Astrocyte of the hippocampus (primary cell): ENCODE measurements at regions not wholly inside any gene's neighbourhood (a gene's known extent, or its start where the extent isn't known, plus 50 kb on each side); places are given as distances from the start of the nearest gene placed in this dataset.

Experiments
- DNase-seq: peaks from one replicate; pipeline ENCODE4 v3.0.0; 2011; ENCODE audit warnings: low read depth, low spot score

DNA sequence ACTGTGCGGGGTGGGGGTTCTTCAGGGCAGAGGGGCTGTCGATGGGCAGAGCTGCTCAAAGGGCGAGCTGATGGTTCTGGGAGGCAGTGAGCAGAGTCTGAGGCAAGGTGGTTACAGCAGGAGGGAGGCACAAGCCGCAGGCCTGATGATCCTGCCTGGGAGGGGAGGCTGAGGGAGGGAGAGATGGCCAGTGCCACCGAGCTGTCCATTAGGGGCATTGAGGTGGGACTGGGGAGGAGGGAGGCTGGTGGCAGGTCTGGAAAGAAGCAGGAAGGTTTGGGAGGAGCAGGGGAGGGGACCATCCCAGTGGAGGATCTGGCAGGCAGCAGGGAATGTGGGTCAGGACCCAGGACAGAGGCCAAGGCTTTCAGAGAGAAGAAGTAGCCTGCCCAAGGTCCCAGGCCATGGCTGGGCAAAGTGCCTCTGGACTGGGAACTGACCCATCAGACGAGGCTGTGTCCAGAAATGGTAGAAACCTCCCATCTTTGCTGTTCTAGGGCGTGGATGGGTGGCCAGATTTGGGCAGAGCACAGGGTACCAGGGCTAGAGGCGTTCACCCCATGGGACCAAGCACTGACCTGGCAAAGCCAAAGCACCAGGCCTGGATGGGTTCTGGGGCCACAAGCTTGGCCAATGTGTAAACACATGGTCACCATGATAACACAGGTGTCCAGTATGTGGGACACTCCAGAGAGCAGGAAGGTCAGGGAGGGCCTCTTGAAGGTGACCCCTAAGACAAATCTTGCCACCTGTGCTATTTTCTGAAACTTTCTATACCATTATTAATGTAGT lies 55.5 kb downstream of the INHBB start:
- no peak for DNase-seq

DNA sequence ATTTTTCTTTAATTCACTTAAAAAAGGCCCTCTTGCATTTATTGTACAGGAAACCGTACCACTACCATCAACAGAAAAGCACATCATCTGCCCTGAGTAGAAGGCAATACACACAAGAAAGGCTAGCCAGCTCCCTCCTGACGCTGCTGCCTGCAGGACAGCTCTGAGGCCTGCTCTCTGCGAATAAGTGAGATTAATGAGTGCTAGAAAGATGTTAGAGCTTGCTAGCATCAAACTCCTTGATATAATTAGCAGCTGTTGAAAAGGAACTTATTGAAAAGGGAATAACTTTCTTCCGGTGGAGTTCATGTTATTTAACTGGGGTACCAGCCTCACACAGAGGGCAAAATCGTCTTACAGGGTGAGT lies 56.1 kb downstream of the INHBB start:
- no peak for DNase-seq

- DNase-seq = no peak
Observed at GRCh38 chr2:120402508-120402907, 56.6 kb downstream of the INHBB start.

- DNase-seq = no peak
Observed at GRCh38 chr2:120403261-120403660, 57.3 kb downstream of the INHBB start.

- peak; percentile 30 for DNase-seq
Observed at GRCh38 chr2:120403676-120404075, 57.7 kb downstream of the INHBB start.

GRCh38 chr2:120404274-120404673 lies 58.3 kb downstream of the INHBB start:
- DNase-seq = no peak

GRCh38 chr2:120404941-120405758 lies 59.2 kb downstream of the INHBB start:
- DNase-seq = no peak

GRCh38 chr2:120405759-120406099 lies 59.8 kb downstream of the INHBB start:
- no peak for DNase-seq

DNA sequence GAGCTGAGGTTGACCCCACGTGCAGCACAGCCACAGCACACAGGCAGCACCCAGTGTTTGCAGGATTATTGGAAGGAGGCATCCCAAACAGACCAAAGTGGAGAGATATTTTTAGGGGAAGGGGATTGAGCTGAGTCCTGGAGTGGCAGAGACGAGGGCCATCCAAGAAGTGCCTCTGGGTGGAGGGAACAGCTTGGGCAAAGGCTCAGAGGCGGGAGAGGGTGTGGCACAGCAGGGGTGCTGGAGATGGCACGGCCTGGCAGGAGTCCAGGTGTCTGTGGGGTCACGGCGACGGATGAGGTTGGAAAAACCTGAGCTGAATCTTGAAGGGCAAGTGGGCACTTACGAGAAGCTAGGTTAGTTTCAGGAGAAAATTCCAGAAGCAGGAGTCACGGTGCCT lies 60.6 kb downstream of the INHBB start:
- DNase-seq = no peak

DNA sequence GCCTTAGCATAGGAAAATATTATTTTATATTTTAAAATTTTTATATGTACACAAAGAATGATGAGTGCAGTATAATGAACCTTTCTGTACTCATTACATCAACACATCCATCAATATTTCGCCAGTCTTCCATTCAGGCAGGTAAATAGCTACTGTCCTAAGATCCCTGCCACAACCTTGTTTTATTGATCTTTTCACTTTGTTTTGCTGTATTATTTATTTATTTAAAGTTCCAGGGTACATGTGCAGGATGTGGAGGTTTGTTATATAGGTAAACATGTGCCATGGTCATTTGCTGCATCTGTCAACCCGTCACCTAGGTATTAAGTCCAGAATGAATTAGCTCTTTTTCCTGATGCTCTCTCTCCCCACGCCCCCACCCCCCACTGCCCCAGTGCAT lies 64.6 kb downstream of the INHBB start:
- DNase-seq = no peak

- DNase-seq = no peak
Observed at GRCh38 chr2:120415060-120415459, 69.1 kb downstream of the INHBB start.

DNA sequence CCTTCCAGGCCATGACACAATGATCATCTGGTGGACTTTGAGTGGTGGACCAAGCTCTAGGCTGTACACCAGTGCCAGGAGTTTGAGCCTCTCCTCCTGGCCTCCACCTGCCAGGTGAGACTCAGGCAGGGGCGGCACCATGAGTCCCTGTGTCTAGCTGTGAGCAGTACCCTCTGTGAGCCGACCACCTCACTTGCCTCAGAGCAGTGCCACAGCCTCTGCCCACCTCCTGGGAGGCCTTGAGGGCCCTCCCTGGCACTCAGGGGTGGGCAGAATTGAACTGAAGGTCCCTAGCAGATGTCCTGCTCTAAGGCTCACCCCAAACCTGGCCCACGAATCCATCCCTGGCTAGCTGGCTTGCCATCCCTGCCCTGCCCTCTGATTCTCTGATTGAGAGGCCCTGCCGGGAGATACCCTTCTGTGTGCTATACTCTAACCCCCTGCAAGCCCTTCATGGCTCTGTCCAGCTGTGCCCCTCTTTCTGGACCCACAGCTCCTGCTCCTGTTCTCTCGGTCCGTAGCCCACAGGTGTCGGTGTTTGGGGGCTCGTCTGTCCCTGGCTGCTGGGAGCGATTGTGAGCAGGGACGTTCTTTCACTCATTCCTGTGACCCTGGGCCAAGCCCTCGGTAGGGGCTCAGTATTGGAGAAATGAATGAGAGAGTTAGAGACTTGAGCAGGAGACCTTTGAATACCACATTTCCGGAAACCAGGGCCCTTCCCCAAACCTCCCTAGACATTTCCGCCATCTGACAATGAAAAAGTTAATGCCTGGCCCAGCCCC lies 70.0 kb downstream of the INHBB start:
- no peak for DNase-seq

GRCh38 chr2:120418174-120418787 lies 72.3 kb downstream of the INHBB start:
- no peak for DNase-seq

- peak; percentile 39 for DNase-seq
Observed at GRCh38 chr2:120419073-120419472, 73.1 kb downstream of the INHBB start.

DNA sequence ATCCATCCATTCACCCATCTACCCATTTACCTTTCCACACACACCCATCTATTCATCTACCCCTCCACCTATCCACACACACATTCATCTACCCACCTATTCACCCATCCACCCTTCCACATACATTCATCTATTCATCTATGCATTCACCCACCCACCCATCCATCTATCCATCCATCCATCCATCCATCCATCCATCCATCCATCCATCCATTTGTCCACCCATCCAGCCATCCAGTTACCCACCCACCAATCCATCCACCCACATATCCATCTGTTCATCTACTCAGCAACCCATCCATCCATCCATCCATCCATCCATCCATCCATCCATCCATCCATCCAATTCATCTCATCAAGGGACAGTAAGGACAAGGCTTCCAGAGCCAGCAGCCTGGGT lies 74.0 kb downstream of the INHBB start:
- no peak for DNase-seq

DNA sequence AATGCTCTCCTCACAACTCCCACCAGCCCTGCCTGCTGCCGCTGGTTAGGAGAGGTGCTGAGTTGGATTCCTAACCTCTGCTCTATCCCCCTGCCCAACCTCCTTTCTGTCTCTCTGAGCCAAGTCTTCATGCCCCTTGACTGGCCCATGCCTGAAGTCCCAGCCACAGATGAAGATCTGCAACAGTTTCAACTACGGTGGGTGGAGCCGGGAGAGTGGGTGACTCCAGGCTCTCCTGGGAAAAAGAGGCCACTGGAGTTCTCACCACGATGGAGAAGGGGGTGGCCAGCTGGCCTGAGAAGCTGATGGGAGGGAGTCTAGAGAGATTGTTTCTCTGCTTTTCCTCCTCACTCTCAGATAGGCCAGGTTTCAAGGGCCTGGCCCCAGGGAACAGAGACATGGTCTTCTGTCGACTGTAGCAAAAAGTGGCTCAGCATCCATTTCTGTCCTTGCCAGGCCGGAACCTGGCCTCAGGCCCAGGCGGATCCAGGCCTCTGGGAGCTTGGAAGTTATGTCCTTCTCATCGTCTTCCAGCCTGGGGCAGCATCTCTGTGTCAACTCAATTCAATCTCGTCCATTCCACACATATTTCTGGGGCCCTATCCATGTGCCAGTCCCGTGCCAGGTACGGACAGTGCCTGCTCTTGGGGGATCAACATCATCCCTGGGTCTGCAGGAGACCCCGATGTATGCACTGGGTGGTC lies 75.3 kb downstream of the INHBB start:
- no peak for DNase-seq

DNA sequence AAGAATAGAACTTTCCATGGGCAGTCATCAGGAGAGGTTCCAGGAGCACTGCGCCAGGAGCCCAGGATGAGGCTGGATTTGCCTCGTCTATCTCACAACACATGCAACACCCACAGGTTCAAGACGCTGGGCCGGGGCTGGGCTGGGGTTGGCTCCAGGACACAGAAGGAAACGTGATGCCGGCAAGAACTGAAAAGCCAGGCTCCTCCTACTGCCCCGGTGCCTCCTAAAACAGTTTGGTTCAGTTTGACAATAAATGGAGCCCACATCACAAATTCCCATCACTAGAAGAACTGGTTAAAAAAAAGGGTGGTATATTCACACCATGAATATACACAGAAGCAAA lies 75.9 kb downstream of the INHBB start:
- DNase-seq = no peak

DNA sequence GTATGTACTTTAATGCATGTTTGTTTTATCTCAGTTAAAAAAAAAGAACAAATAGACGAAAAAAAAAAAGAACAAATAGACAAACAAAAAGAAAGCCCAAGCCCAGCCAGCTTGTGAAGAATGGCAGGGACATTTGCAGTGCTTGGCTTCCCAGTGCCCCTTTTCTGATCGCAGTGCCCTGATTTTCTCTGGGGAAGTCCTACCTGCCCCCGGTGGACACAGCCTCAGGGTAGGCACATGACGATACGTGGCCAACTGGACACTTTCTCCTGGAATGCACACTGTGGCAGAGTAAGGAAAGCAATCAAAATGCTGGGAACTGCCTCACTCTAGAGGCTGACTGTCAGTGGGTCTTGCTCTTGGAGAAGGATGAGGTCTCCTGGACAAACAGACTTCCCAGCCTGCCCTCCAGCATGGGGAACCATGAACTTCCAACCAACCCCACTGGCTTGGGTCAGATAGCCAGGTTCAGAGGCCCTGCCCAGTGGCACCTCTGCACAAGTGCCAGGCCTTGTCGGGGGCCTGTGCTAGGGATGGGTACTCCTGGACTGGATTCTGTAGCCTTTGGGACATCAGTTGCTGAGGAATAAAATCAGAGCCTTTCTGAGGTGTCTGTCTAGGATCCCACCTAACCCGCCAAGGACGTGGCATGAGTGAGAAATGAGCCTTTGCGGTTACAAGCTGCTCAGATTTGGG lies 76.7 kb downstream of the INHBB start:
- DNase-seq = no peak

DNA sequence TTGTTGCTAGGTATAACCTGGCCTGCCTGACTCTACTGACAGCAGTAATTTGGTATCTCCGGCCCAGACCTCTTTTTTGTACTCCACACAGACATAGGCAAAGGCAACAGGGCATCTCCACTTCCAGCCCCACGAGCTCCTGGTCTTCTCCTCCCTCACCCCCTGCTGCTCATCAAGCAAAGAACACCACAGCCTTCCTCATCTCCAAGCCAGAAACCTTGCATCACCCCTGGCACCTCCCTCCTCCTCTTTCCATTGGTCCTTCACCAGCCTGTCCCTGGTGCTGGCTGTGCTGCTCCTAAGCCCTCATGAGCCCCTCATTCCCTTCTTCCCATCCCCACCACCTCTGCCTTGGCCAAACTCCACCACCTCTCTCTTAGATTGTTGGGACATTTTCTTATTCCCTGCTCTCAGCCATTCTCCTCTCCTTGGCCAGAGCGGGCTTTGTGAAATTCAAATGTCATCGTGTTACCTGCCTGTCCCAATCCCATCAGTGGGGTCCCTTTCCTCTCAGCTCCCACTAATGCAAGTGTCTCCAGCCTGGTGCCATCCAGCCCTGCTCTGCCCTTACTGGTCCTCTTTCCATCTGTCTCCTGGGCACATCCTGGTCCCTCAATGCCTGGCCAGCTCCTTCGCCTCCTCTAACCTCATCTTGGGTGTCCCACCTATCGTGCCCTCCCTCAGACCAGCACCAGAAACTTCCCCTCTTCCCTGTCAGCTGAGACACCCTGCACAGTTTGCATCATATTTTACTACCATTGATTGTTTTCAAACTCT lies 77.4 kb downstream of the INHBB start:
- DNase-seq = no peak

DNA sequence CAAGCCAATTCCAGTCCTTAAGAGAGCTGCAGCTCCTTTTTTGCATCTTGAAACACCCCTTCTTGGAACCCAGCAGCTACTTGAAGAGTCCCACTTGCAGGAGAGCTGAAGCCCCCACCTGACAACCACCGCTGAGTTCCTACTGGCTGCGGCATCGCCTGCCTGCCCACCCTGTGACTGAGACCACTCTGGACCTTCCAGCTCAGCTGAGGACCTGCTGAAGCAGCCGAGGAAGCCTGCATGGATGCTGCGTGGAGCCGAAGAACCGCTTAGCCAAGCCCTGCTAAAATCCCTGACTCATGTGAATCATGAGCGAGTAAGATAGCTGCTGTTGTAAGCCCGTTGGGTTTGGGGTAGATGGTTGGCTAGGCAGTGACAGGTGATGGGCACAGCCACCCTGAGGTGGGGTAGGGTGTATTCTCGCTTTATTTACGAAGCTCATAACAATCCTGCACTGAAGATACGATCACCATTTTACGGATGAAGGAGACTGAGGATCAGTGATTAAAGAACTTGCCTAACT lies 78.4 kb downstream of the INHBB start:
- no peak for DNase-seq
